Keratinocyte (primary cell): ENCODE measurements at regions not wholly inside any gene's neighbourhood (a gene's known extent, or its start where the extent isn't known, plus 50 kb on each side); places are given as distances from the start of the nearest gene placed in this dataset.

Experiments
- DNase-seq: peaks from one replicate; pipeline ENCODE4 v3.0.0-alpha.2; 2011; ENCODE audit warnings: low read depth, missing footprints, low spot score
- FAIRE-seq: peaks from 2 replicates; lab custom pipeline; 2011; peaks lifted over from hg19 to GRCh38; lab: Jason Lieb, UNC
- H2AFZ ChIP-seq: 2 replicates; pipeline ENCODE4 v1.6.0; 2012; ENCODE audit warnings: low read length, control low read depth, inconsistent platforms; ENCODE audit not compliant: control insufficient read depth
- H3K27ac ChIP-seq: 2 replicates; pipeline ENCODE4 v1.5.1; 2011; ENCODE audit warnings: low read length; ENCODE audit not compliant: control insufficient read depth, insufficient read depth
- H3K27me3 ChIP-seq: 3 replicates; pipeline ENCODE4 v1.6.0; 2011; ENCODE audit warnings: low read length; ENCODE audit not compliant: control insufficient read depth, insufficient read depth; ENCODE audit errors: extremely low read depth
- H3K36me3 ChIP-seq, 2 experiments: 2 replicates in 1 of 2; 3 replicates in 1 of 2; pipeline ENCODE4 v1.5.1; 2011; ENCODE audit warnings: low read length in 2 of 2, mild to moderate bottlenecking in 1 of 2; ENCODE audit not compliant: control insufficient read depth in 2 of 2, insufficient read depth in 2 of 2; ENCODE audit errors: extremely low read depth in 1 of 2
- H3K4me1 ChIP-seq: 3 replicates; pipeline ENCODE4 v1.5.1; 2011; ENCODE audit warnings: low read length; ENCODE audit not compliant: control insufficient read depth, insufficient read depth; ENCODE audit errors: extremely low read depth
- H3K4me2 ChIP-seq: 3 replicates; pipeline ENCODE4 v1.6.0; 2011; ENCODE audit warnings: low read depth, low read length; ENCODE audit not compliant: control insufficient read depth, insufficient read depth; ENCODE audit errors: extremely low read depth
- H3K4me3 ChIP-seq, 3 experiments: fragments of 200-600 bp in 1 of 3; sonication (generic) in 1 of 3; 2 replicates in 2 of 3; 3 replicates in 1 of 3; pipeline ENCODE4 v1.5.1; 2011 to 2016; ENCODE audit warnings: low read length in 3 of 3, mild to moderate bottlenecking in 3 of 3, control low read depth in 2 of 3, inconsistent platforms in 1 of 3, low read depth in 1 of 3, mixed read lengths in 1 of 3, mixed run types in 1 of 3, moderate library complexity in 1 of 3; ENCODE audit not compliant: control insufficient read depth in 2 of 3, insufficient read depth in 2 of 3; ENCODE audit errors: extremely low read depth in 1 of 3
- H3K79me2 ChIP-seq: 2 replicates; pipeline ENCODE4 v1.6.0; 2012; ENCODE audit warnings: low read length; ENCODE audit not compliant: control insufficient read depth, insufficient read depth
- H3K9ac ChIP-seq: 3 replicates; pipeline ENCODE4 v1.6.0; 2011; ENCODE audit warnings: low read length; ENCODE audit not compliant: control insufficient read depth, insufficient read depth; ENCODE audit errors: extremely low read depth
- H3K9me1 ChIP-seq: 3 replicates; pipeline ENCODE4 v1.6.0; 2011; ENCODE audit warnings: low read length; ENCODE audit not compliant: control insufficient read depth, insufficient read depth; ENCODE audit errors: extremely low read depth
- H3K9me3 ChIP-seq: 2 replicates; pipeline ENCODE4 v1.5.1; 2012; ENCODE audit warnings: low read depth, low read length; ENCODE audit not compliant: control insufficient read depth
- H4K20me1 ChIP-seq: 3 replicates; pipeline ENCODE4 v1.6.0; 2011; ENCODE audit warnings: low read length; ENCODE audit not compliant: control insufficient read depth, insufficient read depth; ENCODE audit errors: extremely low read depth
- EZH2 ChIP-seq: IDR thresholded peaks from one replicate; pipeline ENCODE4 v1.6.1; 2012; ENCODE audit warnings: inconsistent platforms, mild to moderate bottlenecking, low read length, moderate library complexity
- dilution Hi-C: fragments of 300-500 bp; cut with MboI; formaldehyde crosslinking; loops from one replicate; pipeline ENCODE4 v1.7.0; 2020; ENCODE audit warnings: low sequenced_read_pairs; ENCODE audit not compliant: extremely low pct_ligation_motif_present
- TF ChIP-seq, protein P1 (sequence below), 3 experiments: IDR thresholded peaks in 1 of 3; conservative IDR thresholded peaks in 1 of 3; optimal IDR thresholded peaks in 1 of 3; 2 replicates in 2 of 3; 3 replicates in 1 of 3; pipeline versions ENCODE3 to v1.5.1; 2011; ENCODE audit warnings: low read length in 3 of 3, mild to moderate bottlenecking in 3 of 3, moderate library complexity in 2 of 3, control low read depth in 1 of 3, inconsistent platforms in 1 of 3; ENCODE audit not compliant: insufficient read depth in 2 of 3; ENCODE audit errors: extremely low read depth in 1 of 3

GRCh38 chr5:78705826-78706225 is 57.3 kb upstream of the LHFPL2 start:
- Histone ChIP-seq H3K36me3 (no peaks in the 10 kb centered on the region), H3K27ac (no peak overlapping the region), H3K9me1 (no peaks in the 10 kb centered on the region), H2AFZ (peak overlapping the region; percentile 30), H3K9me3 (no peaks in the 10 kb centered on the region), H4K20me1 (no peaks in the 10 kb centered on the region), H3K4me2 (peak overlapping the region; percentile 29), H3K79me2 (no peaks in the 10 kb centered on the region), H3K4me1 (peaks cover 10% of the 10 kb centered on the region), H3K4me3 (no peak overlapping the region), H3K9ac (no peak overlapping the region), H3K27me3 (no peaks in the 10 kb centered on the region)
- dilution Hi-C loops: no loop called here
- TF ChIP-seq EZH2: no peak
- TF ChIP-seq, protein P1, sequence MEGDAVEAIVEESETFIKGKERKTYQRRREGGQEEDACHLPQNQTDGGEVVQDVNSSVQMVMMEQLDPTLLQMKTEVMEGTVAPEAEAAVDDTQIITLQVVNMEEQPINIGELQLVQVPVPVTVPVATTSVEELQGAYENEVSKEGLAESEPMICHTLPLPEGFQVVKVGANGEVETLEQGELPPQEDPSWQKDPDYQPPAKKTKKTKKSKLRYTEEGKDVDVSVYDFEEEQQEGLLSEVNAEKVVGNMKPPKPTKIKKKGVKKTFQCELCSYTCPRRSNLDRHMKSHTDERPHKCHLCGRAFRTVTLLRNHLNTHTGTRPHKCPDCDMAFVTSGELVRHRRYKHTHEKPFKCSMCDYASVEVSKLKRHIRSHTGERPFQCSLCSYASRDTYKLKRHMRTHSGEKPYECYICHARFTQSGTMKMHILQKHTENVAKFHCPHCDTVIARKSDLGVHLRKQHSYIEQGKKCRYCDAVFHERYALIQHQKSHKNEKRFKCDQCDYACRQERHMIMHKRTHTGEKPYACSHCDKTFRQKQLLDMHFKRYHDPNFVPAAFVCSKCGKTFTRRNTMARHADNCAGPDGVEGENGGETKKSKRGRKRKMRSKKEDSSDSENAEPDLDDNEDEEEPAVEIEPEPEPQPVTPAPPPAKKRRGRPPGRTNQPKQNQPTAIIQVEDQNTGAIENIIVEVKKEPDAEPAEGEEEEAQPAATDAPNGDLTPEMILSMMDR (optimal IDR thresholded peaks at IDR 0.05 in 1 of 3, IDR thresholded peaks at IDR 0.05 in 1 of 3, conservative IDR thresholded peaks at IDR 0.05 in 1 of 3; ENCODE audit: extremely low read depth in 1 of 3, insufficient read depth in 2 of 3, low read length in 3 of 3): no peak
- DNase-seq (no peak), FAIRE-seq (no peak)

- Histone ChIP-seq H4K20me1 (no peaks in the 10 kb centered on the region), H3K9ac (no peak overlapping the region), H3K9me3 (no peaks in the 10 kb centered on the region), H3K9me1 (no peaks in the 10 kb centered on the region), H3K79me2 (no peaks in the 10 kb centered on the region), H3K4me3 (no peak overlapping the region), H3K27ac (no peak overlapping the region), H3K4me2 (no peak overlapping the region), H2AFZ (no peak overlapping the region), H3K4me1 (peaks cover 36% of the 10 kb centered on the region), H3K36me3 (no peaks in the 10 kb centered on the region), H3K27me3 (no peaks in the 10 kb centered on the region)
- no peak for FAIRE-seq
- TF ChIP-seq, protein P1 (optimal IDR thresholded peaks at IDR 0.05 in 1 of 3, IDR thresholded peaks at IDR 0.05 in 1 of 3, conservative IDR thresholded peaks at IDR 0.05 in 1 of 3; ENCODE audit: extremely low read depth in 1 of 3, insufficient read depth in 2 of 3, low read length in 3 of 3): no peak
- TF ChIP-seq EZH2: no peak
- no peak for DNase-seq
- dilution Hi-C loops: no loop called here
Observed at GRCh38 chr5:78701795-78702410, 53.3 kb upstream of the LHFPL2 start.
